Keratinocyte (primary cell): ENCODE measurements at regions not wholly inside any gene's neighbourhood (a gene's known extent, or its start where the extent isn't known, plus 50 kb on each side); places are given as distances from the start of the nearest gene placed in this dataset.

Experiments
- DNase-seq: peaks from one replicate; pipeline ENCODE4 v3.0.0-alpha.2; 2011; ENCODE audit warnings: low read depth, missing footprints, low spot score
- FAIRE-seq: peaks from 2 replicates; lab custom pipeline; 2011; peaks lifted over from hg19 to GRCh38; lab: Jason Lieb, UNC
- H2AFZ ChIP-seq: 2 replicates; pipeline ENCODE4 v1.6.0; 2012; ENCODE audit warnings: low read length, control low read depth, inconsistent platforms; ENCODE audit not compliant: control insufficient read depth
- H3K27ac ChIP-seq: 2 replicates; pipeline ENCODE4 v1.5.1; 2011; ENCODE audit warnings: low read length; ENCODE audit not compliant: control insufficient read depth, insufficient read depth
- H3K27me3 ChIP-seq: 3 replicates; pipeline ENCODE4 v1.6.0; 2011; ENCODE audit warnings: low read length; ENCODE audit not compliant: control insufficient read depth, insufficient read depth; ENCODE audit errors: extremely low read depth
- H3K36me3 ChIP-seq, 2 experiments: 2 replicates in 1 of 2; 3 replicates in 1 of 2; pipeline ENCODE4 v1.5.1; 2011; ENCODE audit warnings: low read length in 2 of 2, mild to moderate bottlenecking in 1 of 2; ENCODE audit not compliant: control insufficient read depth in 2 of 2, insufficient read depth in 2 of 2; ENCODE audit errors: extremely low read depth in 1 of 2
- H3K4me1 ChIP-seq: 3 replicates; pipeline ENCODE4 v1.5.1; 2011; ENCODE audit warnings: low read length; ENCODE audit not compliant: control insufficient read depth, insufficient read depth; ENCODE audit errors: extremely low read depth
- H3K4me2 ChIP-seq: 3 replicates; pipeline ENCODE4 v1.6.0; 2011; ENCODE audit warnings: low read depth, low read length; ENCODE audit not compliant: control insufficient read depth, insufficient read depth; ENCODE audit errors: extremely low read depth
- H3K4me3 ChIP-seq, 3 experiments: fragments of 200-600 bp in 1 of 3; sonication (generic) in 1 of 3; 2 replicates in 2 of 3; 3 replicates in 1 of 3; pipeline ENCODE4 v1.5.1; 2011 to 2016; ENCODE audit warnings: low read length in 3 of 3, mild to moderate bottlenecking in 3 of 3, control low read depth in 2 of 3, inconsistent platforms in 1 of 3, low read depth in 1 of 3, mixed read lengths in 1 of 3, mixed run types in 1 of 3, moderate library complexity in 1 of 3; ENCODE audit not compliant: control insufficient read depth in 2 of 3, insufficient read depth in 2 of 3; ENCODE audit errors: extremely low read depth in 1 of 3
- H3K79me2 ChIP-seq: 2 replicates; pipeline ENCODE4 v1.6.0; 2012; ENCODE audit warnings: low read length; ENCODE audit not compliant: control insufficient read depth, insufficient read depth
- H3K9ac ChIP-seq: 3 replicates; pipeline ENCODE4 v1.6.0; 2011; ENCODE audit warnings: low read length; ENCODE audit not compliant: control insufficient read depth, insufficient read depth; ENCODE audit errors: extremely low read depth
- H3K9me1 ChIP-seq: 3 replicates; pipeline ENCODE4 v1.6.0; 2011; ENCODE audit warnings: low read length; ENCODE audit not compliant: control insufficient read depth, insufficient read depth; ENCODE audit errors: extremely low read depth
- H3K9me3 ChIP-seq: 2 replicates; pipeline ENCODE4 v1.5.1; 2012; ENCODE audit warnings: low read depth, low read length; ENCODE audit not compliant: control insufficient read depth
- H4K20me1 ChIP-seq: 3 replicates; pipeline ENCODE4 v1.6.0; 2011; ENCODE audit warnings: low read length; ENCODE audit not compliant: control insufficient read depth, insufficient read depth; ENCODE audit errors: extremely low read depth
- CTCF ChIP-seq, 3 experiments: IDR thresholded peaks in 1 of 3; conservative IDR thresholded peaks in 1 of 3; optimal IDR thresholded peaks in 1 of 3; 2 replicates in 2 of 3; 3 replicates in 1 of 3; pipeline versions ENCODE3 to v1.5.1; 2011; ENCODE audit warnings: low read length in 3 of 3, mild to moderate bottlenecking in 3 of 3, moderate library complexity in 2 of 3, control low read depth in 1 of 3, inconsistent platforms in 1 of 3; ENCODE audit not compliant: insufficient read depth in 2 of 3; ENCODE audit errors: extremely low read depth in 1 of 3
- EZH2 ChIP-seq: IDR thresholded peaks from one replicate; pipeline ENCODE4 v1.6.1; 2012; ENCODE audit warnings: inconsistent platforms, mild to moderate bottlenecking, low read length, moderate library complexity
- dilution Hi-C: fragments of 300-500 bp; cut with MboI; formaldehyde crosslinking; loops from one replicate; pipeline ENCODE4 v1.7.0; 2020; ENCODE audit warnings: low sequenced_read_pairs; ENCODE audit not compliant: extremely low pct_ligation_motif_present

GRCh38 chr2:7207631-7208030, 290.4 kb downstream of the RNF144A start:
- no peaks in the 10 kb centered on the region for H3K9me1 ChIP-seq
- H3K9ac ChIP-seq = no peak overlapping the region
- no peaks in the 10 kb centered on the region for H3K27me3 ChIP-seq
- no peak overlapping the region for H2AFZ ChIP-seq
- no peaks in the 10 kb centered on the region for H3K36me3 ChIP-seq
- H3K4me3 ChIP-seq = no peak overlapping the region
- dilution Hi-C loops = no loop called here
- DNase-seq (no peak), FAIRE-seq (no peak)
- H3K4me2 ChIP-seq = no peak overlapping the region
- no peaks in the 10 kb centered on the region for H3K79me2 ChIP-seq
- no peaks in the 10 kb centered on the region for H3K4me1 ChIP-seq
- no peaks in the 10 kb centered on the region for H4K20me1 ChIP-seq
- H3K27ac ChIP-seq = no peak overlapping the region
- no peaks in the 10 kb centered on the region for H3K9me3 ChIP-seq
- TF ChIP-seq EZH2 = no peak
- no peak for TF ChIP-seq CTCF (optimal IDR thresholded peaks at IDR 0.05 in 1 of 3, IDR thresholded peaks at IDR 0.05 in 1 of 3, conservative IDR thresholded peaks at IDR 0.05 in 1 of 3; ENCODE audit: extremely low read depth in 1 of 3, insufficient read depth in 2 of 3, low read length in 3 of 3)

- Histone ChIP-seq H2AFZ (no peak overlapping the region), H3K4me2 (no peak overlapping the region), H3K27me3 (no peaks in the 10 kb centered on the region), H3K9ac (no peak overlapping the region), H4K20me1 (no peaks in the 10 kb centered on the region), H3K9me3 (no peaks in the 10 kb centered on the region), H3K4me1 (no peaks in the 10 kb centered on the region), H3K9me1 (no peaks in the 10 kb centered on the region), H3K79me2 (no peaks in the 10 kb centered on the region), H3K27ac (no peak overlapping the region), H3K4me3 (no peak overlapping the region), H3K36me3 (no peaks in the 10 kb centered on the region)
- DNase-seq = no peak
- dilution Hi-C loops = no loop called here
- TF ChIP-seq EZH2 (no peak), CTCF (optimal IDR thresholded peaks at IDR 0.05 in 1 of 3, IDR thresholded peaks at IDR 0.05 in 1 of 3, conservative IDR thresholded peaks at IDR 0.05 in 1 of 3; ENCODE audit: extremely low read depth in 1 of 3, insufficient read depth in 2 of 3, low read length in 3 of 3) (no peak)
- FAIRE-seq = no peak
Measured at GRCh38 chr2:7209757-7210555, 292.7 kb downstream of the RNF144A start.
